Ishikawa (cell line): ENCODE measurements at regions not wholly inside any gene's neighbourhood (a gene's known extent, or its start where the extent isn't known, plus 50 kb on each side); places are given as distances from the start of the nearest gene placed in this dataset.

Experiments
- CEBPB ChIP-seq: IDR thresholded peaks from 2 replicates; pipeline ENCODE4 v1.6.1; 2012
- CREB1 ChIP-seq: IDR thresholded peaks from 2 replicates; pipeline ENCODE4 v1.6.1; 2012; ENCODE audit warnings: low read depth
- EGR1 ChIP-seq: IDR thresholded peaks from 2 replicates; pipeline ENCODE4 v1.6.1; 2012
- EP300 ChIP-seq: IDR thresholded peaks from 2 replicates; pipeline ENCODE4 v1.6.1; 2012; ENCODE audit warnings: borderline replicate concordance
- MAX ChIP-seq: IDR thresholded peaks from 2 replicates; pipeline ENCODE4 v1.6.1; 2012
- RAD21 ChIP-seq: IDR thresholded peaks from 2 replicates; pipeline ENCODE4 v1.6.1; 2012; ENCODE audit warnings: low read depth
- REST ChIP-seq: IDR thresholded peaks from 2 replicates; pipeline ENCODE4 v1.6.1; 2012; ENCODE audit warnings: low read depth, mild to moderate bottlenecking
- TAF1 ChIP-seq: IDR thresholded peaks from 2 replicates; pipeline ENCODE4 v1.6.1; 2012; ENCODE audit warnings: low read depth, mild to moderate bottlenecking
- TCF12 ChIP-seq: IDR thresholded peaks from 2 replicates; pipeline ENCODE4 v1.6.1; 2012; ENCODE audit warnings: low read depth
- TEAD4 ChIP-seq: IDR thresholded peaks from 2 replicates; pipeline ENCODE4 v1.6.1; 2012
- USF1 ChIP-seq: IDR thresholded peaks from 2 replicates; pipeline ENCODE4 v1.6.1; 2012
- YY1 ChIP-seq: IDR thresholded peaks from 2 replicates; pipeline ENCODE4 v1.6.1; 2012; ENCODE audit warnings: low read depth
- ZBTB7A ChIP-seq: IDR thresholded peaks from 2 replicates; pipeline ENCODE4 v1.6.1; 2012; ENCODE audit warnings: low read depth

GRCh38 chr21:22154579-22155274 is 1156.5 kb downstream of the NCAM2 start:
- TF ChIP-seq RAD21 = no peak
- TF ChIP-seq MAX = no peak
- TF ChIP-seq CEBPB = no peak
- TF ChIP-seq ZBTB7A = no peak
- TF ChIP-seq EGR1 = no peak
- no peak for TF ChIP-seq USF1
- no peak for TF ChIP-seq TEAD4
- TF ChIP-seq YY1 = no peak
- TF ChIP-seq REST = no peak
- no peak for TF ChIP-seq TAF1
- no peak for TF ChIP-seq TCF12
- no peak for TF ChIP-seq EP300
- no peak for TF ChIP-seq CREB1
